NCI-H2107 (cell line): ENCODE measurements at regions not wholly inside any gene's neighbourhood (a gene's known extent, or its start where the extent isn't known, plus 50 kb on each side); places are given as distances from the start of the nearest gene placed in this dataset.
A peak's percentile ranks its signal among the peaks of the same experiment; 100 is the strongest.
"Not testable (repeated sequence)": the region's sequence is repeated elsewhere in the genome, so short reads cannot be mapped to it uniquely, and the experiment has no call there.

Experiments
- DNase-seq: peaks from one replicate; lab custom pipeline; 2025; lab: John Stamatoyannopoulos, UW

GRCh38 chr3:96324087-96324486 lies 490.3 kb upstream of the EPHA6 start:
- DNase-seq: no peak

GRCh38 chr3:96330795-96331194 lies 483.6 kb upstream of the EPHA6 start:
- DNase-seq: no peak

- DNase-seq: no peak
These were observed 483.1 kb upstream of the EPHA6 start for GRCh38 chr3:96331341-96331740.

- no peak for DNase-seq
These were observed 479.6 kb upstream of the EPHA6 start for GRCh38 chr3:96334779-96335178.

- no peak for DNase-seq
These were observed 467.1 kb upstream of the EPHA6 start for GRCh38 chr3:96347289-96347688.

GRCh38 chr3:96351598-96351997 lies 462.8 kb upstream of the EPHA6 start:
- not testable (repeated sequence) for DNase-seq

GRCh38 chr3:96354106-96354505 lies 460.3 kb upstream of the EPHA6 start:
- no peak for DNase-seq

GRCh38 chr3:96354742-96355141 lies 459.7 kb upstream of the EPHA6 start:
- no peak for DNase-seq

GRCh38 chr3:96361241-96361640 lies 453.2 kb upstream of the EPHA6 start:
- no peak for DNase-seq

- DNase-seq: no peak
These were observed 443.8 kb upstream of the EPHA6 start for GRCh38 chr3:96370637-96371036.

- DNase-seq: no peak
These were observed 404.2 kb upstream of the EPHA6 start for GRCh38 chr3:96410006-96410730.

- DNase-seq: no peak
These were observed 397.7 kb upstream of the EPHA6 start for GRCh38 chr3:96416549-96417255.

GRCh38 chr3:96428097-96428496 lies 386.3 kb upstream of the EPHA6 start:
- DNase-seq: no peak

GRCh38 chr3:96430079-96430478 lies 384.3 kb upstream of the EPHA6 start:
- no peak for DNase-seq

GRCh38 chr3:96434651-96435050 lies 379.7 kb upstream of the EPHA6 start:
- no peak for DNase-seq

GRCh38 chr3:96449346-96449745 lies 365.0 kb upstream of the EPHA6 start:
- DNase-seq: no peak

- peak; percentile 16 for DNase-seq
These were observed 364.6 kb upstream of the EPHA6 start for GRCh38 chr3:96449803-96450202.

GRCh38 chr3:96450699-96451098 lies 363.7 kb upstream of the EPHA6 start:
- no peak for DNase-seq

GRCh38 chr3:96465521-96465920 lies 348.9 kb upstream of the EPHA6 start:
- DNase-seq: no peak

- no peak for DNase-seq
These were observed 348.0 kb upstream of the EPHA6 start for GRCh38 chr3:96466441-96466840.

GRCh38 chr3:96467639-96468038 lies 346.8 kb upstream of the EPHA6 start:
- no peak for DNase-seq

- DNase-seq: no peak
These were observed 335.9 kb upstream of the EPHA6 start for GRCh38 chr3:96478496-96478895.

GRCh38 chr3:96480881-96481280 lies 333.5 kb upstream of the EPHA6 start:
- DNase-seq: no peak

GRCh38 chr3:96483191-96483590 lies 331.2 kb upstream of the EPHA6 start:
- DNase-seq: not testable (repeated sequence)
